Thoracic aorta (tissue), 2 donors: ENCODE measurements at regions not wholly inside any gene's neighbourhood (a gene's known extent, or its start where the extent isn't known, plus 50 kb on each side); places are given as distances from the start of the nearest gene placed in this dataset.
"Not testable (repeated sequence)": the region's sequence is repeated elsewhere in the genome, so short reads cannot be mapped to it uniquely, and the experiment has no call there.

Source experiments
- ATAC-seq: fragments of 150-250 bp; one replicate; pipeline ENCODE4 v1.8.0; 2017; ENCODE audit warnings: low read depth; ENCODE audit not compliant: insufficient number of reproducible peaks, low FRiP score
- DNase-seq: peaks from one replicate; pipeline ENCODE4 v3.0.0-alpha.2; 2020; ENCODE audit warnings: low spot score
- H3K27ac ChIP-seq, 2 donors: fragments of 200-600 bp; sonication (generic); 1 replicate in 1 of 2; 2 replicates in 1 of 2; pipeline ENCODE4 v1.5.1; 2016; ENCODE audit warnings: mild to moderate bottlenecking in 2 of 2, moderate library complexity in 2 of 2
- H3K27me3 ChIP-seq: fragments of 200-600 bp; sonication (generic); replicated peaks from 2 replicates; pipeline ENCODE4 v1.6.0; 2016; ENCODE audit warnings: mild to moderate bottlenecking; ENCODE audit not compliant: insufficient read depth
- H3K36me3 ChIP-seq: fragments of 200-600 bp; sonication (generic); one replicate; pipeline ENCODE4 v1.5.1; 2016
- H3K4me1 ChIP-seq, 2 donors: fragments of 200-600 bp; sonication (generic); 1 replicate in 1 of 2; 2 replicates in 1 of 2; pipeline versions ENCODE4 v1.5.1 to v1.6.0; 2016; ENCODE audit warnings: low read depth in 2 of 2, mild to moderate bottlenecking in 1 of 2; ENCODE audit not compliant: control insufficient read depth in 1 of 2
- H3K4me3 ChIP-seq: fragments of 200-600 bp; sonication (generic); 2 replicates; pipeline ENCODE4 v1.5.1; 2016; ENCODE audit warnings: mild to moderate bottlenecking
- H3K9me3 ChIP-seq: fragments of 200-600 bp; sonication (generic); 2 replicates; pipeline ENCODE4 v1.5.1; 2016
- CTCF ChIP-seq: fragments of 200-600 bp; sonication (generic); IDR thresholded peaks from one replicate; pipeline ENCODE4 v1.5.1; 2019; ENCODE audit warnings: antibody characterized with exemption

- no peaks in the 10 kb centered on the region for H3K27me3 ChIP-seq
- no peaks in the 10 kb centered on the region for H3K36me3 ChIP-seq
- H3K4me3 ChIP-seq: no peak overlapping the region
- TF ChIP-seq CTCF: no peak
- H3K9me3 ChIP-seq: no peaks in the 10 kb centered on the region
- ATAC-seq (no peak), DNase-seq (no peak)
- H3K4me1 ChIP-seq: no peaks in the 10 kb centered on the region
- H3K27ac ChIP-seq: no peak overlapping the region
Observed at GRCh38 chr7:16267953-16268820, 153.2 kb downstream of the CRPPA start.

DNA sequence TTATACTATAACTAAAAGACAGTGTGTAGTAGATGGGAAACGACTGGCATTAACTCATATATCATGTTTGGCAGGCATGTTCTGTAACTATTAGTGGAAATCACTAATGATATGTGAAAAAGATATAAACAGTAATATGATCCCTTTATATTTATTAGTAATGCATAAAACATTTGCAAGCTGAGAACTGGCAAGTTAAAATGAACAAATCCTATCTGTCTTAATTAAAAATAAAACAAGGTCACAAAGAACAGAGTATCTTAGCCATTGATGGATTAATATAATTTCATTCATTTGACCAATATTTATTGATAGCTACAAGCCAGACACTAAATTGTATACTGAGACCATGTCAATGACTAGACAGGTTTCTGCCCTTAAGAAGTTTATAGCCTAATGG lies 154.5 kb downstream of the CRPPA start:
- ATAC-seq (no peak), DNase-seq (no peak)
- Histone ChIP-seq H3K27ac (no peak overlapping the region), H3K36me3 (no peaks in the 10 kb centered on the region), H3K27me3 (no peaks in the 10 kb centered on the region), H3K4me3 (no peak overlapping the region), H3K9me3 (no peaks in the 10 kb centered on the region), H3K4me1 (no peaks in the 10 kb centered on the region)
- no peak for TF ChIP-seq CTCF

DNA sequence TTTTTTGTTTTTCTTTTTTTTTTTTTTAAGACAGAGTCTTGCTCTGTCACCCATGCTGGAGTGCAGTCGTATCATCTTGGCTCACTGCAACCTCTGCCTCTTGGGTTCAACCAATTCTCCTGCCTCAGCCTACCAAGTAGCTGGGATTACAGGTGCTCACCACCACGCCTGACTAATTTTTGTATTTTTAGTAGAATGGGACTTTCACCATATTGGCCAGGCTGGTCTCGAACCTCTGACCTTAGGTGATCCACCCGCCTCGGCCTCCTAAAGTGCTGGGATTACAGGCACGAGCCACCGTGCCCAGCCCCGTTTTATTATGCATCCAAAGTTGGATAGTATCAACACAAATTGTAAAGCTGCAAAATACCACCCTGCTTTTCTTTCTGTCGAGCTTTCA lies 154.9 kb downstream of the CRPPA start:
- not testable (repeated sequence) for H3K36me3 ChIP-seq, H3K27ac ChIP-seq, H3K27me3 ChIP-seq, H3K4me3 ChIP-seq, DNase-seq, ATAC-seq, H3K9me3 ChIP-seq, H3K4me1 ChIP-seq

GRCh38 chr7:16265863-16266458 lies 155.4 kb downstream of the CRPPA start:
- ATAC-seq: no peak
- Histone ChIP-seq H3K27ac (no peak overlapping the region), H3K27me3 (no peaks in the 10 kb centered on the region), H3K9me3 (no peaks in the 10 kb centered on the region), H3K4me1 (no peaks in the 10 kb centered on the region), H3K36me3 (no peaks in the 10 kb centered on the region), H3K4me3 (no peak overlapping the region)
- TF ChIP-seq CTCF: no peak
- no peak for DNase-seq

GRCh38 chr7:16264823-16265804 lies 156.2 kb downstream of the CRPPA start:
- Histone ChIP-seq H3K27me3 (no peaks in the 10 kb centered on the region), H3K27ac (no peak overlapping the region), H3K4me1 (no peaks in the 10 kb centered on the region), H3K4me3 (no peak overlapping the region), H3K9me3 (no peaks in the 10 kb centered on the region), H3K36me3 (no peaks in the 10 kb centered on the region)
- no peak for DNase-seq
- no peak for ATAC-seq
- TF ChIP-seq CTCF: no peak
